Kidney (tissue), 13 donors: ENCODE measurements at regions not wholly inside any gene's neighbourhood (a gene's known extent, or its start where the extent isn't known, plus 50 kb on each side); places are given as distances from the start of the nearest gene placed in this dataset.

ENCODE experiments used
- DNase-seq, 5 donors: peaks; one replicate each; pipeline ENCODE4 v3.0.0-alpha.2; 2013 to 2020
- FAIRE-seq: peaks from 2 replicates; lab custom pipeline; 2012; peaks lifted over from hg19 to GRCh38; lab: Jason Lieb, UNC
- H3K27ac ChIP-seq, 2 donors: one replicate each; pipeline ENCODE4 v1.7.0; 2013; ENCODE audit warnings: low read depth in 2 of 2, low read length in 2 of 2, inconsistent platforms in 1 of 2
- H3K27me3 ChIP-seq: one replicate; pipeline ENCODE4 v1.7.1; 2013; ENCODE audit warnings: low read length, inconsistent platforms; ENCODE audit not compliant: control insufficient read depth, insufficient read depth
- H3K36me3 ChIP-seq, 3 donors: one replicate each; pipeline versions ENCODE4 v1.7.0 to v1.7.1; 2013; ENCODE audit warnings: low read length in 3 of 3, control low read depth in 1 of 3, inconsistent platforms in 1 of 3; ENCODE audit not compliant: insufficient read depth in 3 of 3, control insufficient read depth in 2 of 3
- H3K4me1 ChIP-seq, 3 donors: one replicate each; pipeline versions ENCODE4 v1.7.0 to v1.7.1; 2013; ENCODE audit warnings: low read length in 3 of 3, inconsistent platforms in 1 of 3, low read depth in 1 of 3; ENCODE audit not compliant: control insufficient read depth in 2 of 3, insufficient read depth in 2 of 3
- H3K4me3 ChIP-seq, 3 donors: one replicate each; pipeline versions ENCODE4 v1.7.0 to v1.8.1; 2013; ENCODE audit warnings: low read length in 3 of 3, control low read depth in 1 of 3, inconsistent platforms in 1 of 3
- H3K9ac ChIP-seq, 3 donors: one replicate each; pipeline versions ENCODE4 v1.7.0 to v1.7.1; 2013; ENCODE audit warnings: low read length in 3 of 3, control low read depth in 1 of 3, inconsistent platforms in 1 of 3
- H3K9me3 ChIP-seq, 3 donors: one replicate each; pipeline versions ENCODE4 v1.7.0 to v1.7.1; 2013; ENCODE audit warnings: low read length in 3 of 3, control low read depth in 1 of 3, inconsistent platforms in 1 of 3; ENCODE audit not compliant: control insufficient read depth in 2 of 3, insufficient read depth in 1 of 3
- intact Hi-C: fragments of 100-400 bp; cut with DNase I; formaldehyde crosslinking; loops from one replicate; pipeline ENCODE4 v1.11.1; 2022
- TF ChIP-seq, protein P1 (sequence below): IDR thresholded peaks from 3 replicates; pipeline ENCODE4 v1.5.1; 2012; ENCODE audit warnings: mild to moderate bottlenecking, moderate library complexity, borderline replicate concordance; ENCODE audit not compliant: insufficient read depth; ENCODE audit errors: extremely low read depth
- donor health status: control.
- donor health status: control.
- donor health status: control.
- donor health status: control.
- donor health status: control.
- donor health status: DM: yes; HTN: yes; CAD: no.
- donor health status: Normal renal cell carcinoma (clear cell type).

DNA sequence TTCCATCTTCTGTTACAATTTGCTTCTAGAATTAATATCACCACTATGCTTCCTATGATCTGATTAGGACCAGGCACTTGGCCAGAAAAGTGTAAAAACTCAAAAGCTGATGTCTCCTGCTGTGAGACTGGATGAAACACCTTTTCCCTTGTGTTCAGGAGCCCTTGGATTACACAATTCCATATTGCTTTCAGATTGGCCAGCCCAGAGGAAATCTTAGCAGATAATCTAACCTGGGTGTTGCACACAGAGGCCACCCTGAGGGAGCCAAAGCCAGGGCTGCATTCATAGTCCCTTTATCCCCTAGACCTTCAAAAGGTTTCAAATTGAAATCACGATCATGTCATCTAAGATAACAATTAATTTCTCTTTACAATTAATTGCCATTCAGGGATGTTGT, 94.1 kb upstream of the SELENOP start:
- TF ChIP-seq, protein P1, sequence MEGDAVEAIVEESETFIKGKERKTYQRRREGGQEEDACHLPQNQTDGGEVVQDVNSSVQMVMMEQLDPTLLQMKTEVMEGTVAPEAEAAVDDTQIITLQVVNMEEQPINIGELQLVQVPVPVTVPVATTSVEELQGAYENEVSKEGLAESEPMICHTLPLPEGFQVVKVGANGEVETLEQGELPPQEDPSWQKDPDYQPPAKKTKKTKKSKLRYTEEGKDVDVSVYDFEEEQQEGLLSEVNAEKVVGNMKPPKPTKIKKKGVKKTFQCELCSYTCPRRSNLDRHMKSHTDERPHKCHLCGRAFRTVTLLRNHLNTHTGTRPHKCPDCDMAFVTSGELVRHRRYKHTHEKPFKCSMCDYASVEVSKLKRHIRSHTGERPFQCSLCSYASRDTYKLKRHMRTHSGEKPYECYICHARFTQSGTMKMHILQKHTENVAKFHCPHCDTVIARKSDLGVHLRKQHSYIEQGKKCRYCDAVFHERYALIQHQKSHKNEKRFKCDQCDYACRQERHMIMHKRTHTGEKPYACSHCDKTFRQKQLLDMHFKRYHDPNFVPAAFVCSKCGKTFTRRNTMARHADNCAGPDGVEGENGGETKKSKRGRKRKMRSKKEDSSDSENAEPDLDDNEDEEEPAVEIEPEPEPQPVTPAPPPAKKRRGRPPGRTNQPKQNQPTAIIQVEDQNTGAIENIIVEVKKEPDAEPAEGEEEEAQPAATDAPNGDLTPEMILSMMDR = no peak
- H3K9ac ChIP-seq = no peak overlapping the region
- H3K4me3 ChIP-seq = no peak overlapping the region
- no peak overlapping the region for H3K27ac ChIP-seq
- intact Hi-C loops = no loop called here
- FAIRE-seq (no peak), DNase-seq (no peak)
- peaks cover 7% of the 10 kb centered on the region for H3K27me3 ChIP-seq
- no peaks in the 10 kb centered on the region for H3K9me3 ChIP-seq
- H3K4me1 ChIP-seq = peaks cover 0 to 4% (median 0%) of the 10 kb centered on the region in 3 donors
- no peaks in the 10 kb centered on the region for H3K36me3 ChIP-seq

DNA sequence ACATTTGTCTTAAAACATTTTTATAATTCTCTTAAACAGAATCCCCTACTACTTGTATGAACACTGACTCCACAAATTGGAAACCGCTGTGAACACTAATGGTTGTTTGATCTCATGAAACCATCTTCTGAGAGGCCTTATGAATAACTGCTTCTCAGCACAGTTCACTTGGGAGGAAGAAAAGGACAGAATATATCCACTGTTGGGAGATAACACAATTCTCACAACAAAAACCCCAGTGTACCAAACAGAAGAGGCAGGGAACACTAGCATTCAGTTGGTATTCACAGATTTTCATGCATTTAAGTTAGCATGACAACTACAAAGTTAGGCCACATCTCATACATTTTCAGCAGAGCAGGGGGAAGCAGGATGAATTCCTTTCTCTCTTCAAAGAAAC, 89.0 kb upstream of the SELENOP start:
- intact Hi-C loops = no loop called here
- no peak for DNase-seq
- H3K9me3 ChIP-seq = no peaks in the 10 kb centered on the region

DNA sequence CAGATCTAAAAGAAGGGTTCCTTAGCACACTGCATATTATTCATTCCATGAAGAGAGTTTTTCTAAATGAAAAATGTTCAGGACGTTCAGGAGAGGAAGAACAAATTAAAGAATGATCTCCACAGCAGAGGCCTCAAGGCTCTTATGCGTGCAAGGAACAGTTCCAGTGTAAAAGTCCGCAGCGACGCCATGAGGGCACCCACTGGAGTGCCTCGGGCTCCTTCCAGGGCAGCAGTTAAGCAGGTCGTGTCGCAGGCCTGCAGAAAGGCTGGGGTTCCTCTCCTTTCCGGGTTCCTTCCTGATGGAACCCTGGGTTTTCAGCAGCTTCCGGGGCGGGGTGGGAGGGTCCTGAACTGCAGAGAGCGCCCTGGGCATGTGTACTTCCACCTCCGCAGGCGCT, 87.1 kb upstream of the SELENOP start:
- Histone ChIP-seq H3K4me3 (no peak overlapping the region), H3K9ac (no peak overlapping the region), H3K27me3 (no peaks in the 10 kb centered on the region), H3K4me1 (no peaks in the 10 kb centered on the region), H3K27ac (no peak overlapping the region), H3K9me3 (no peaks in the 10 kb centered on the region), H3K36me3 (no peaks in the 10 kb centered on the region)
- DNase-seq = no peak
- intact Hi-C loops = no loop called here
- TF ChIP-seq, protein P1 = no peak
- FAIRE-seq = no peak

More for the DNA sequence above, 89.0 kb upstream of the SELENOP start:
- no peak for FAIRE-seq
- H3K4me1 ChIP-seq = no peaks in the 10 kb centered on the region
- no peak overlapping the region for H3K4me3 ChIP-seq
- TF ChIP-seq, protein P1 = no peak
- H3K9ac ChIP-seq = no peak overlapping the region
- H3K27me3 ChIP-seq = no peaks in the 10 kb centered on the region
- no peaks in the 10 kb centered on the region for H3K36me3 ChIP-seq
- no peak overlapping the region for H3K27ac ChIP-seq

DNA sequence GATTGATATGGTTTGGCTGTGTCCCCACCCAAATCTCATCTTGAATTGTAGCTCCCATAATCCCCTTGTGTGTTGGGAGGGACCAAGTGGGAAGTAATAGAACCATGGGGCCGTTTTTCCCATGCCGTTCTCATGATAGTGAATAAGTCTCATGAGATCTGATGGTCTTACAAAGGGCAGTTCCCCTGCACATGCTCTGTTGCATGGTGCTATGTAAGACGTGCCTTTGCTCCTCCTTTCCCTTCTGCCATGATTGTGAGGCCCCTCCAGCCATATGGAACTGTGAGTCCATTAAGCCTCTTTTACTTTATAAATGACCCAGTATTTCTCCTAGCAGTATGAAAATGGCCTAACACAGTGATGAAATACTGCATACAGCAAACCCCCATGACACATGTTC, 84.8 kb upstream of the SELENOP start:
- Histone ChIP-seq H3K27ac (no peak overlapping the region), H3K36me3 (no peaks in the 10 kb centered on the region), H3K9ac (no peak overlapping the region), H3K4me1 (no peaks in the 10 kb centered on the region), H3K9me3 (no peaks in the 10 kb centered on the region), H3K27me3 (no peaks in the 10 kb centered on the region), H3K4me3 (no peak overlapping the region)
- DNase-seq = no peak
- FAIRE-seq = no peak
- intact Hi-C loops = no loop called here
- TF ChIP-seq, protein P1 = no peak
